Kidney tubule cell (primary cell): ENCODE measurements at regions not wholly inside any gene's neighbourhood (a gene's known extent, or its start where the extent isn't known, plus 50 kb on each side); places are given as distances from the start of the nearest gene placed in this dataset.
A peak's percentile ranks its signal among the peaks of the same experiment; 100 is the strongest.
"Not testable (repeated sequence)": the region's sequence is repeated elsewhere in the genome, so short reads cannot be mapped to it uniquely, and the experiment has no call there.

ENCODE experiments used
- DNase-seq: peaks from one replicate; pipeline ENCODE4 v3.0.0-alpha.2; 2018; ENCODE audit warnings: low spot score

GRCh38 chr16:26394409-26394808 is 672.3 kb upstream of the C16orf82 start:
- DNase-seq, result no peak

GRCh38 chr16:26395700-26396099 is 671.0 kb upstream of the C16orf82 start:
- no peak for DNase-seq

GRCh38 chr16:26396511-26397235 is 670.1 kb upstream of the C16orf82 start:
- DNase-seq, result no peak

- DNase-seq, result no peak
These were observed 652.9 kb upstream of the C16orf82 start for GRCh38 chr16:26413780-26414179.

- DNase-seq, result not testable (repeated sequence)
These were observed 647.3 kb upstream of the C16orf82 start for GRCh38 chr16:26419458-26419857.

- no peak for DNase-seq
These were observed 636.1 kb upstream of the C16orf82 start for GRCh38 chr16:26430618-26431017.

GRCh38 chr16:26433807-26434206 is 632.9 kb upstream of the C16orf82 start:
- DNase-seq, result no peak

- DNase-seq, result no peak
These were observed 625.5 kb upstream of the C16orf82 start for GRCh38 chr16:26441178-26441577.

GRCh38 chr16:26442321-26442720 is 624.4 kb upstream of the C16orf82 start:
- DNase-seq, result no peak

GRCh38 chr16:26447570-26447969 is 619.2 kb upstream of the C16orf82 start:
- no peak for DNase-seq

- DNase-seq, result no peak
These were observed 613.5 kb upstream of the C16orf82 start for GRCh38 chr16:26453215-26453614.

- DNase-seq, result peak; percentile 1
These were observed 612.6 kb upstream of the C16orf82 start for GRCh38 chr16:26454102-26454501.

- no peak for DNase-seq
These were observed 610.7 kb upstream of the C16orf82 start for GRCh38 chr16:26456074-26456473.

- no peak for DNase-seq
These were observed 609.6 kb upstream of the C16orf82 start for GRCh38 chr16:26457095-26457494.

GRCh38 chr16:26457882-26458281 is 608.8 kb upstream of the C16orf82 start:
- no peak for DNase-seq

- no peak for DNase-seq
These were observed 602.0 kb upstream of the C16orf82 start for GRCh38 chr16:26464576-26465266.

- not testable (repeated sequence) for DNase-seq
These were observed 592.3 kb upstream of the C16orf82 start for GRCh38 chr16:26474405-26474804.

- no peak for DNase-seq
These were observed 591.1 kb upstream of the C16orf82 start for GRCh38 chr16:26475596-26475995.

- no peak for DNase-seq
These were observed 575.5 kb upstream of the C16orf82 start for GRCh38 chr16:26491101-26491670.

- DNase-seq, result no peak
These were observed 574.8 kb upstream of the C16orf82 start for GRCh38 chr16:26491962-26492361.

- DNase-seq, result no peak
These were observed 573.0 kb upstream of the C16orf82 start for GRCh38 chr16:26493751-26494150.

- DNase-seq, result no peak
These were observed 568.8 kb upstream of the C16orf82 start for GRCh38 chr16:26497896-26498295.

- DNase-seq, result no peak
These were observed 566.4 kb upstream of the C16orf82 start for GRCh38 chr16:26500326-26500725.
